H1 (cell line): ENCODE measurements at regions not wholly inside any gene's neighbourhood (a gene's known extent, or its start where the extent isn't known, plus 50 kb on each side); places are given as distances from the start of the nearest gene placed in this dataset.

Source experiments
- CTCF ChIA-PET: fragments of 300-600 bp; sonication (Branson Sonifier 250); formaldehyde crosslinking; loops from one replicate; lab custom pipeline; 2021; ENCODE audit not compliant: partially characterized antibody; lab: Charles Lee
- POLR2A ChIA-PET: fragments of 300-600 bp; sonication (Branson Sonifier 250); formaldehyde crosslinking; loops from one replicate; lab custom pipeline; 2021; ENCODE audit warnings: inconsistent platforms; ENCODE audit not compliant: partially characterized antibody; lab: Charles Lee
- DNase-seq, 2 experiments: peaks; one replicate each; pipeline versions ENCODE4 v3.0.0 to v3.0.0-alpha.2; 2010 to 2022; ENCODE audit warnings: low spot score in 2 of 2, low read depth in 1 of 2, mixed read lengths in 1 of 2
- FAIRE-seq: peaks from 2 replicates; lab custom pipeline; 2011; peaks lifted over from hg19 to GRCh38; lab: Jason Lieb, UNC
- H2AFZ ChIP-seq: 2 replicates; pipeline ENCODE4 v1.8.1; 2012; ENCODE audit warnings: low read length, inconsistent platforms
- H2AK5ac ChIP-seq: 2 replicates; pipeline ENCODE4 v1.6.1; 2013; ENCODE audit warnings: low read depth, low read length
- H2BK120ac ChIP-seq: replicated peaks from 2 replicates; pipeline ENCODE3; 2013; ENCODE audit warnings: low read depth, low read length, inconsistent platforms
- H2BK12ac ChIP-seq: 2 replicates; pipeline ENCODE4 v1.6.1; 2013; ENCODE audit warnings: low read depth, low read length
- H2BK15ac ChIP-seq: 2 replicates; pipeline ENCODE4 v1.6.1; 2013; ENCODE audit warnings: low read length
- H2BK20ac ChIP-seq: 2 replicates; pipeline ENCODE4 v1.6.1; 2013; ENCODE audit warnings: low read length
- H2BK5ac ChIP-seq: 2 replicates; pipeline ENCODE4 v1.6.1; 2013; ENCODE audit warnings: low read depth, low read length
- H3K14ac ChIP-seq: 2 replicates; pipeline ENCODE4 v1.6.1; 2013; ENCODE audit warnings: inconsistent platforms; ENCODE audit not compliant: insufficient read length
- H3K18ac ChIP-seq: 2 replicates; pipeline ENCODE4 v1.6.1; 2013; ENCODE audit warnings: low read length; ENCODE audit errors: extremely low read depth
- H3K23ac ChIP-seq: 2 replicates; pipeline ENCODE4 v1.6.1; 2013; ENCODE audit warnings: inconsistent platforms; ENCODE audit not compliant: insufficient read length
- H3K23me2 ChIP-seq: 2 replicates; pipeline ENCODE4 v1.6.1; 2013; ENCODE audit warnings: low read depth, low read length
- H3K27ac ChIP-seq: 2 replicates; pipeline ENCODE4 v1.6.1; 2011; ENCODE audit warnings: low read depth, low read length, inconsistent platforms
- H3K27me3 ChIP-seq, 4 experiments: replicated peaks in 1 of 4; 1 replicate in 1 of 4; 2 replicates in 3 of 4; pipeline versions ENCODE4 v1.6.1 to v1.8.1; 2011 to 2013; ENCODE audit warnings: low read length in 3 of 4, mild to moderate bottlenecking in 3 of 4, inconsistent platforms in 2 of 4, mixed read lengths in 2 of 4, moderate library complexity in 1 of 4; ENCODE audit not compliant: control insufficient read depth in 3 of 4, insufficient read depth in 3 of 4; ENCODE audit errors: extremely low read depth in 1 of 4
- H3K36me3 ChIP-seq, 4 experiments: 2 replicates each; pipeline versions ENCODE4 v1.6.1 to v1.8.1; 2011 to 2013; ENCODE audit warnings: mild to moderate bottlenecking in 4 of 4, low read length in 3 of 4, moderate library complexity in 2 of 4, control low read depth in 1 of 4, inconsistent platforms in 1 of 4; ENCODE audit not compliant: insufficient read depth in 4 of 4, control insufficient read depth in 2 of 4
- H3K4ac ChIP-seq: replicated peaks from 2 replicates; pipeline ENCODE3; 2013; ENCODE audit warnings: low read length, low read depth, mixed read lengths, inconsistent platforms; ENCODE audit not compliant: insufficient read length
- H3K4me1 ChIP-seq, 4 experiments: replicated peaks in 1 of 4; 1 replicate in 1 of 4; 2 replicates in 3 of 4; pipeline versions ENCODE4 v1.6.1 to v1.8.1; 2011 to 2013; ENCODE audit warnings: low read length in 3 of 4, inconsistent platforms in 2 of 4, mixed read lengths in 1 of 4; ENCODE audit not compliant: insufficient read depth in 4 of 4, control insufficient read depth in 3 of 4
- H3K4me2 ChIP-seq, 2 experiments: 2 replicates each; pipeline versions ENCODE4 v1.6.1 to v1.8.1; 2011 to 2013; ENCODE audit warnings: low read depth in 2 of 2, low read length in 2 of 2, control low read depth in 1 of 2, inconsistent platforms in 1 of 2, mild to moderate bottlenecking in 1 of 2; ENCODE audit not compliant: insufficient read depth in 1 of 2
- H3K4me3 ChIP-seq, 4 experiments: fragments of 200-600, 300-600 bp in 1 of 4; sonication (generic), shearing (Covaris generic), sonication (Bioruptor Twin) in 1 of 4; 2 replicates each; pipeline versions ENCODE4 v1.5.1 to v1.8.1; 2011 to 2016; ENCODE audit warnings: low read length in 4 of 4, low read depth in 3 of 4, control low read depth in 2 of 4, inconsistent platforms in 2 of 4, mild to moderate bottlenecking in 2 of 4, mixed read lengths in 1 of 4, moderate library complexity in 1 of 4; ENCODE audit not compliant: insufficient read depth in 2 of 4; ENCODE audit errors: extremely low read depth in 1 of 4
- H3K56ac ChIP-seq: replicated peaks from 2 replicates; pipeline ENCODE3; 2013; ENCODE audit warnings: low read depth, mild to moderate bottlenecking, mixed read lengths, low read length, inconsistent platforms; ENCODE audit not compliant: insufficient read length
- H3K79me1 ChIP-seq: 2 replicates; pipeline ENCODE4 v1.6.1; 2013; ENCODE audit warnings: low read depth, low read length, control low read depth
- H3K79me2 ChIP-seq, 2 experiments: 2 replicates each; pipeline versions ENCODE4 v1.6.1 to v1.8.1; 2012 to 2013; ENCODE audit warnings: low read length in 2 of 2, mild to moderate bottlenecking in 2 of 2, inconsistent platforms in 1 of 2; ENCODE audit not compliant: insufficient read depth in 2 of 2, control insufficient read depth in 1 of 2
- H3K9ac ChIP-seq, 4 experiments: replicated peaks in 1 of 4; 1 replicate in 1 of 4; 2 replicates in 3 of 4; pipeline versions ENCODE4 v1.6.1 to v1.8.1; 2011 to 2013; ENCODE audit warnings: low read depth in 3 of 4, low read length in 3 of 4, control low read depth in 2 of 4, mild to moderate bottlenecking in 2 of 4, moderate library complexity in 2 of 4, inconsistent platforms in 1 of 4; ENCODE audit errors: extremely low read depth in 1 of 4
- H3K9me3 ChIP-seq, 2 experiments: 2 replicates each; pipeline versions ENCODE4 v1.6.1 to v1.8.1; 2012 to 2013; ENCODE audit warnings: mild to moderate bottlenecking in 2 of 2, moderate library complexity in 2 of 2, control low read depth in 1 of 2, inconsistent platforms in 1 of 2, low read depth in 1 of 2, low read length in 1 of 2, mixed read lengths in 1 of 2; ENCODE audit not compliant: insufficient read depth in 2 of 2
- H4K20me1 ChIP-seq, 2 experiments: replicated peaks in 1 of 2; 2 replicates each; pipeline versions ENCODE3 to v1.8.1; 2011 to 2013; ENCODE audit warnings: inconsistent platforms in 2 of 2, low read length in 2 of 2, mild to moderate bottlenecking in 1 of 2; ENCODE audit not compliant: insufficient read depth in 2 of 2, control insufficient read depth in 1 of 2
- H4K5ac ChIP-seq: 2 replicates; pipeline ENCODE4 v1.6.1; 2013; ENCODE audit warnings: low read length, low read depth, mixed read lengths, inconsistent platforms; ENCODE audit not compliant: insufficient read length
- H4K8ac ChIP-seq: 2 replicates; pipeline ENCODE4 v1.8.0; 2013; ENCODE audit warnings: mild to moderate bottlenecking, moderate library complexity, low read length, inconsistent platforms; ENCODE audit not compliant: insufficient read depth; ENCODE audit errors: extremely low read depth
- H4K91ac ChIP-seq: replicated peaks from 2 replicates; pipeline ENCODE3; 2013; ENCODE audit warnings: low read length, mixed read lengths, inconsistent platforms; ENCODE audit not compliant: insufficient read length
- BCL11A ChIP-seq, 2 experiments: IDR thresholded peaks; one replicate each; pipeline ENCODE4 v1.6.1; 2011; ENCODE audit warnings: low read depth in 2 of 2, low read length in 2 of 2, mild to moderate bottlenecking in 2 of 2
- CTBP2 ChIP-seq: IDR thresholded peaks from 2 replicates; pipeline ENCODE4 v1.7.0; 2011; ENCODE audit warnings: borderline replicate concordance, mild to moderate bottlenecking, moderate library complexity, mixed read lengths, low read length; ENCODE audit not compliant: insufficient read depth, insufficient read length
- EGR1 ChIP-seq: IDR thresholded peaks from 2 replicates; pipeline ENCODE4 v1.6.1; 2011; ENCODE audit warnings: low read depth, low read length, borderline replicate concordance
- EZH2 ChIP-seq: fragments of 200-600 bp; sonication (generic); IDR thresholded peaks from 2 replicates; pipeline ENCODE4 v1.7.1; 2012; ENCODE audit warnings: low read depth, mild to moderate bottlenecking, moderate library complexity, low read length, inconsistent platforms; ENCODE audit not compliant: severe bottlenecking
- FOSL1 ChIP-seq: IDR thresholded peaks from 2 replicates; pipeline ENCODE4 v1.6.1; 2011; ENCODE audit warnings: mild to moderate bottlenecking, low read depth, low read length, moderate library complexity; ENCODE audit not compliant: insufficient read depth
- GABPA ChIP-seq: IDR thresholded peaks from 2 replicates; pipeline ENCODE4 v1.6.1; 2011; ENCODE audit warnings: mild to moderate bottlenecking, low read length, moderate library complexity, borderline replicate concordance; ENCODE audit not compliant: insufficient read depth
- HDAC6 ChIP-seq: IDR thresholded peaks from one replicate; pipeline ENCODE4 v1.7.1; 2012; ENCODE audit warnings: low read depth, mild to moderate bottlenecking, inconsistent platforms, low read length, moderate library complexity
- KDM5A ChIP-seq: fragments of 200-600 bp; IDR thresholded peaks from 2 replicates; pipeline ENCODE4 v1.7.1; 2012; ENCODE audit warnings: mild to moderate bottlenecking, low read length, inconsistent platforms, mixed read lengths
- NRF1 ChIP-seq: IDR thresholded peaks from 2 replicates; pipeline ENCODE4 v1.6.1; 2011; ENCODE audit warnings: mild to moderate bottlenecking, low read depth, low read length, improper control_type of control experiment
- POLR2A ChIP-seq, 2 experiments: IDR thresholded peaks; 1 replicate in 1 of 2; 2 replicates in 1 of 2; pipeline ENCODE4 v1.6.1; 2011; ENCODE audit warnings: low read depth in 2 of 2, low read length in 2 of 2, mild to moderate bottlenecking in 2 of 2; ENCODE audit errors: control extremely low read depth in 1 of 2
- RNF2 ChIP-seq: fragments of 200-900, 300-1000 bp; sonication (generic); IDR thresholded peaks from 2 replicates; pipeline ENCODE4 v1.7.1; 2016; ENCODE audit warnings: borderline replicate concordance, low read depth, mild to moderate bottlenecking, antibody characterized with exemption, low read length; ENCODE audit not compliant: poor library complexity, severe bottlenecking; ENCODE audit errors: missing control alignments
- SIX5 ChIP-seq: IDR thresholded peaks from 2 replicates; pipeline ENCODE4 v1.6.1; 2011; ENCODE audit warnings: mild to moderate bottlenecking, low read depth, low read length
- SP2 ChIP-seq: IDR thresholded peaks from 2 replicates; pipeline ENCODE4 v1.6.1; 2012; ENCODE audit warnings: mild to moderate bottlenecking, low read length, inconsistent platforms
- SUZ12 ChIP-seq: fragments of 200-600 bp; sonication (generic); IDR thresholded peaks from 2 replicates; pipeline ENCODE4 v1.6.1; 2012; ENCODE audit warnings: mild to moderate bottlenecking, inconsistent platforms, low read length, moderate library complexity, mixed read lengths
- ZNF274 ChIP-seq: IDR thresholded peaks from 2 replicates; pipeline ENCODE4 v1.7.0; 2012; ENCODE audit warnings: low read length, borderline replicate concordance; ENCODE audit errors: extremely low read depth
- WGBS, 2 experiments: shearing (Covaris generic) in 1 of 2; methylation state at CpG; one replicate each; pipeline versions ENCODE4 v1.1.6 to v1.1.7; 2013 to 2015; ENCODE audit warnings: low lambda C conversion rate in 2 of 2, mixed read lengths in 2 of 2, inconsistent platforms in 1 of 2, low coverage in 1 of 2, missing lambda C conversion rate in 1 of 2; ENCODE audit not compliant: insufficient replicate concordance in 2 of 2, insufficient coverage in 1 of 2, insufficient read length in 1 of 2; ENCODE audit errors: extremely low coverage in 1 of 2, missing lambda C conversion rate in 1 of 2; 5-methylcytosine and 5-hydroxymethylcytosine counted together

- H3K4ac ChIP-seq, result no peak overlapping the region
- POLR2A ChIA-PET, result no interaction called here
These were observed 2061.7 kb upstream of the AGA start for GRCh38 chr4:179503976-179504375.

More at GRCh38 chr4:179503976-179504375, 2061.7 kb upstream of the AGA start:
- Histone ChIP-seq H2BK5ac (no peak overlapping the region), H3K79me2 (no peaks in the 10 kb centered on the region), H3K4me2 (no peak overlapping the region), H2BK15ac (no peak overlapping the region), H3K36me3 (no peaks in the 10 kb centered on the region), H4K8ac (no peak overlapping the region), H2BK120ac (no peak overlapping the region), H4K5ac (no peak overlapping the region), H3K14ac (no peak overlapping the region), H3K4me3 (no peak overlapping the region), H2BK12ac (no peak overlapping the region), H3K56ac (no peak overlapping the region), H2AFZ (no peak overlapping the region), H3K23me2 (no peaks in the 10 kb centered on the region), H3K4me1 (no peaks in the 10 kb centered on the region), H2BK20ac (no peak overlapping the region), H3K79me1 (no peaks in the 10 kb centered on the region), H3K27me3 (no peaks in the 10 kb centered on the region), H3K9ac (no peak overlapping the region), H3K23ac (no peak overlapping the region), H4K91ac (no peak overlapping the region), H3K9me3 (no peaks in the 10 kb centered on the region), H2AK5ac (no peak overlapping the region), H3K18ac (no peak overlapping the region), H4K20me1 (no peaks in the 10 kb centered on the region), H3K27ac (no peak overlapping the region)
- DNase-seq (no peak), FAIRE-seq (no peak)
- TF ChIP-seq RNF2, result no peak
- TF ChIP-seq FOSL1, result no peak
- no peak for TF ChIP-seq CTBP2
- TF ChIP-seq SIX5, result no peak
- no peak for TF ChIP-seq KDM5A
- TF ChIP-seq GABPA, result no peak
- TF ChIP-seq HDAC6, result no peak
- TF ChIP-seq ZNF274, result no peak
- no peak for TF ChIP-seq EZH2
- no peak for TF ChIP-seq SP2
- TF ChIP-seq NRF1, result no peak
- TF ChIP-seq SUZ12, result no peak
- TF ChIP-seq POLR2A (IDR thresholded peaks at IDR 0.05; ENCODE audit: control extremely low read depth in 1 of 2, low read depth in 2 of 2, low read length in 2 of 2), result no peak
- no peak for TF ChIP-seq BCL11A (IDR thresholded peaks at IDR 0.05; ENCODE audit: low read depth in 2 of 2, low read length in 2 of 2)
- no peak for TF ChIP-seq EGR1
- 100% methylated on average over 1 of the region's 1 CpG; no CpG with 5 or more reads in 1 of the 2 experiments for WGBS, 2 experiments
- CTCF ChIA-PET, result no interaction called here
